Activated CD8-positive, alpha-beta memory T cell treated with anti-CD3 and anti-CD28 coated beads for 4 hours (primary cell): ENCODE measurements at regions not wholly inside any gene's neighbourhood (a gene's known extent, or its start where the extent isn't known, plus 50 kb on each side); places are given as distances from the start of the nearest gene placed in this dataset.

Experiments
- DNase-seq, 2 donors: peaks; one replicate each; pipeline ENCODE4 v3.0.0-alpha.2; 2020; ENCODE audit warnings: low read depth in 2 of 2

DNA sequence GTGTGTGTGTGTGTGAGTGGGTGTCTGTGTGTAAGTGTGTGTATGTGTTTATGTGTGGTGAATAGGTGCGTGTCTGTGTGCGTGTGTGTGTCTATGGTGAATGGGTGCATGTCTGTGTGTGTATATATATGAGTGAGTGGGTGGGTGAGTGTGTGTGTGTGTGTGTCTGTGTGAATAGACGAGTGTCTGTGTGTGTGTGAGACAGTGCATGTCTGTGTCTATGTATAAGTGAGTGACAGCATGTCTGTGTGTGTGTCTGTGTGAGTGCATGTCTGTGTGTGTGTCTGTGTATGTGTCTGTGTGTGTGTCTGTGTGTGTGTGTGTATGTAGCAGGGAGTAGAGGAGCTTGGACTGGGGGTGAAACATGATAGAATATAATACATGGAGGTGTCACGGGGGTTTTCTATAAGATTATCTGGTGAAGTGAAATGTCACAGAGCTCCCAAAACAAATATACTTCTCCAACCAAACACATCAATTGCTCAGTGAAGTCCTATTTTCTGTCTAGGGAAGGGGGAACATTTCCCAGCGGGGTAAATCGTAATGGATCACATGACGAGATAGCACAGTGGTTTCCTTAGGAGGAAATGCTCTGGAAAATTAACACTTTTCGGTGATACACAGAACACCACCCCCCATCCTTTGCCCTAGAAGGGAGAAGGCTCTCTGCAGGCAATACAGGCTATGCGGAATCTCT is 723.3 kb upstream of the CELF2 start:
- no peak for DNase-seq

DNA sequence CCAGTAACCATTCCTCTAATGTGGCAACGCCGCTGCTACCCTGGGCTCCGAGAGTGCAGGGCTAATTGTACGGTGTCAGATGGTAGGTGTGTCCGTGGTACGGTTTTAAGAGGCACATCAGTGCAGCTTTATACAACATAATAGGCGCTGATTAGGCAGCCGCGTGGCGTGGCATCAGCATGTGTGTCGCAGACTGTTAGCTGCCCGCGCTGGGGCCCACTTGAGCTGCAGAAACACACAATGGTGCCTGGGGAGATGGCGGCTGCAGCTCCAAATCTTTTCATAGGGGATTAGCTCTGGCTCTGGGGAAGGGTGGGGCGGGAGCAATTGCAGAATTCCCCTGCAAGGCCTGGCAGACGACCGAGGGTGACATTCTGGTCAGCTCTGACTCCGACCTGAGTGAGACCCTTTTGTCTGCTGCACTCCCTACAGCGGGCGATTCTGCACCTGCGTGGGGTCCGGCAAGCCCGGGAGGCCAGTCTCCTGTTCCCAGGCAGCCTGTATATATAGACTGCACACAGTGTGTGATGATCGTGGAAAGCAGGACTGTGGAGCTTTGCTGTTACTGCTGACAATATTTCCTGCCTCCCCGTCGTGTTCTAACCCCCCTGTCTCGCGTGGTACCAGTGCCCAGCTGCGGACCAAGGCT is 722.7 kb upstream of the CELF2 start:
- DNase-seq = no peak

DNA sequence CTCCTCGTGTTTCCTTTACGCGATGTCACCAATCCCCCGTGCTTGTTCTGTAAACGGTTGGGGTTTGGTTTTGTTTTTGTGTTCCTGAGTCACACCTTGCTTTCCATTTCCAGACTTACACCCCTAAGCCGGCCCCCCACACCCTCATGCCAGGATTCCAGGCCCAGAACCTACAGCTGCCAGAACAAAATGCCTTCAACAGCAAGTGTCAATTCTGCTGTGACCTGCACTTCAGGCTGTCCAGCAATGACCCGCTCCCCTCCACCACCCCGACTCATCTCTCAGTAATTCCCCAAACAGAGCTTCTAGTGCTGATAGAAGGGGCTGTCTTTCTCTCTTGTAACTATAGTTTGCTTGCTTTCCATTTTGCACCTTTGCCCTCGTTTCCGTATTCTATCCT is 722.1 kb upstream of the CELF2 start:
- DNase-seq = no peak

DNA sequence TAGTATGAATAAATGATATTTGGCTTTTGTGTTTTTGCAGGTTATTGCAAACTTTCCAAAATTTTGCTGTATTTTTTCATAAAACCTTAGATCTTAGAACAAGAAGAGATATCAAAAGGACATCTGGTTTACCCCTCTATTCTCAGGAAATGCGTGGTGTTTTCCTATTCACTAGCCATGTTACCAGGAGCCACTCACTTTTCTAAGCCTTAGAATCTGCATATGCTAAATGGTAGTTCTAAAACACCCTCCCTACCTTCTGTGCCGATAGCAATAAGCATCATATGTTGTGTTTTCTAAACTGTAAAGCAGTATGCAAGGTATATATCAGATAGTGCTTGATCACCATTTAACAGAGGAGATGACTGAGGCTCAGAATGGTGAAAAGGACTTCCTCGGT is 715.0 kb upstream of the CELF2 start:
- DNase-seq = no peak

DNA sequence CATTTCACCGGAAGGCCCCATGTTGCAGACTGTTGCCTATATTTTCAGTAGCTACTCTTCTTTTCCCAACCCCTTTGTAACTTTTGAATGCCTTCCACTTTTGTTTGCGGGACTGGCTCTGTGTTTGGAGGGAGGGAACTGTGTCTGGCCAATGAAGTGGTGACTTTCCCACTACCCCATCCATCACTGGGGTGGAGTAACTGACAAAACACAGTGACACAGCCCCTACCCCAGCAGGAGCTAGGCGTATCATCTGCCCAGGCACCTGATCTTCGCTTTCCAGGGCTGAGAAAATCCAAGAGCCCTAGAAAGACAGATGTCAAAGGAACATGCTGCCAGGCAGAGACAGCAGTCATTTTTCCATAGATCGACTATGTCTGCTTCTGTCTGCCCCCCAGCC is 710.6 kb upstream of the CELF2 start:
- DNase-seq = no peak

DNA sequence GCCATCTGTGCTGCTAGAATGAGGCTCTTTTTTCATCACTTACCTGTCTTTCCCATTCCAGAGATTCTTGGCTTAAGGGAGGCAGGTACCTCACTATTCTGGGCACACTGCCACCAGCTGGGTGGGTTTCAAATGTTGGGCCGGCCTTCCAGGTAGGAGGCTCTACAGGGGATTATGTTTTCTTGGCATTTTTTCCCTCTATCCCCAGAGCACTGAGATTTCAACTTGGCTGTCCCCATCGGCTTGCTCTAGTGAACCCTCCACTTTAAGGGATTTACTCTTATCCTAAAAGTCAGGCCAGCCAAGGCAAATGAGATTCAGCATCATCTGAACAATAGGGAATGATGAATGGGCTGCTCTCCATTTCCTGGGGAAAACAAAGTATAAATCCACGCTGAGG is 710.1 kb upstream of the CELF2 start:
- DNase-seq = no peak

DNA sequence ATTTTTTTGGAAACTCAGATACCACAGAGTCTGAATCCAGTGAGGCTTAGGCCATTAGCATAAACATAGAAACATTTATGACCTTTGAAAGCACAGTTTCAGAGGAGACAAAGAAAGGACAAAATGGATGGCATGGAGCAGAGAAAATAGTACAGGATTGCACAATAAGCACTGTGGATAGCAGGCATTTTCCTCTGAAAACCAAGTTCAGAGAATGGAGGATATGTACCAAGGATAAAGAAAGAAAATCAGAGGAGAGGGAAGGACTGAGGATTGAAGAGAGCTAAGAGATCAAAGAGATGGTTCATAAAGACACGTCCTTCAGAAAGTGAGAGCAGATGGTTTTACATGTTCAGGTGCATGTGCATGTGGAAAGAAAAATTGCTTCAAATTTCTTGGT is 707.2 kb upstream of the CELF2 start:
- DNase-seq = no peak

DNA sequence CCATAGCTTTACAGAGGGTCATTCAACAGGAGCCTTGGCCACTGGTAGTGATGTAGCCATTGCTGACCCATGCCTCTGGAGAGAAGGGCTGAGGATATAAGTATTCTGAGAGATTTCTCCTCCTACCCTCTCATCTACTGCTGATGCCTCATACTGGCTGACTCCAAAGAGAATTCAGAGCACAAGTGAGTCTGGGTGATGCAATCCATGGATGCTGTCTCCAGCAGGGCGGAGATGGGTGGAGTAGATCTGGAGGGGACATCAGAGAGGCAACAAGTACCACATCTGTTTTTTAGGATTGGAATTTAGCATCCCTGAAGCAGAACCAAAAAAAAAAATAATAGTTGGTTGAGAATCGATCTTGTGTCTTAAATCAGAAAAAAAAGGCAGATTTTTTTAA is 705.7 kb upstream of the CELF2 start:
- no peak for DNase-seq

DNA sequence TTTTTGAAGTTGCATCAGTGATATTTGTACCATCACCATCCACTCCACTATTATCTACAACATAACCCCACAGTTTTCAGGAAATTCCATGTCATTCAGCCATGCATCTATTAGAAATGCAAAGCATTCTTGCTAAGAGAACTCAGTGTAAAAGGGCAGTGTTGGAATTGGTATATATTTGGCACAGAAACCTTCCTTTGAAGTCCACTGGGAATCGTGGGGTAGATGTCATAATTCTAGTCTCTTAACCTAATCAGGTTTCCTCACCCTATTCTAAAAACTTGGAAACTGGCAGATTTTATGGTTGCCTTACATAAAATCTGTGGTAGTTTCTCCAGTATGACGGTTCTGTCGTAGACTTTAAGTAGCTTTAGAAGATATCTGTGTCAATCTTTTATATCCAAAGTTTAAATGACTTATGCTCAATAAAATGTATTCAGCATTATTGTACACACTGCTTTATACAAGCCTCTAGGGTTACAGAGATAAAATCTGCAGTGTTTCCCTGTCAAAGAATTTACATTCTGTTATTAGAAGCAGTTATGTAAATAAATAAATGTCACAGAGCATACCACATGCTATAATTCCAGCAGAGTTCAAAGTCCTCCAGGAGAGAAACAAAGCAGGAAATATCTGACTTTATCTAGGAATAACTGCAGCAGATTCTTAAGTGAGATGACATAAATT is 704.4 kb upstream of the CELF2 start:
- DNase-seq = no peak

DNA sequence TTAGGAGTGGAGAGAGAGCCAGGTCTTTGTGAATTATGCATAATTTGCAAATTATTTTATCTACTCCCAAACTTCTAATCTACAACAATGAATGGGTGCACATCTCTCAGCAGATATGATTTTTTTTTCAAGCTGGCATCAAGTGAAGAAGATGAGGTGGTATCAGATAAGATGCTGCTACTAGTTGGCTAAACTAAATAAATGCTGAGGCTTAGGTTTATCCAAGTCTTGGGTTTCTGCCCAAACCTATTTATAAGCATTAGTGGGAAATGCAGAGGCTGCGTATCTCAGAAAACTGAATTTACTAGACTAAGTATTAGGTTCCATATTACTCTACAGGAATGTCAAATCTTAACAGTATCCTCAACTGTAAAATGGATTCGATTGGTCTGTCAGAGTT is 703.0 kb upstream of the CELF2 start:
- DNase-seq = no peak

DNA sequence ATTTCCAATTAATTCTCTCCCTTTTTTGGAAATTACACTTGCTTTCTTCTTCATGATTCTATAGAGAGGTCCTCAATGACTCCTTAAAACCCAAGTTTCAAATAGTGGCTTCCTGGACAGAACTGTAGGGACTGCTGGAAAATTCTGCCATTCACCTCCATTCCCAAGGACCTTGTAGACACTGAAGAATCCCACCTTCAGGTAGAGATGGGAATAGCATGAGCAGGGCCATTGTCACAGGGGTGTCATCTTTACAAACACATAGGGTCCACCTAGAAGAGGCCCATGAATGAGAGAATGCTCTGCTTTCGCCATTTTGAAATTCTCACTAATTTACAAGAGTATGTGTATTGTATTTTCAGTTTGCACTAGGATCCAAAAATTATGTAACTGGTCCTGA is 701.7 kb upstream of the CELF2 start:
- DNase-seq = no peak

DNA sequence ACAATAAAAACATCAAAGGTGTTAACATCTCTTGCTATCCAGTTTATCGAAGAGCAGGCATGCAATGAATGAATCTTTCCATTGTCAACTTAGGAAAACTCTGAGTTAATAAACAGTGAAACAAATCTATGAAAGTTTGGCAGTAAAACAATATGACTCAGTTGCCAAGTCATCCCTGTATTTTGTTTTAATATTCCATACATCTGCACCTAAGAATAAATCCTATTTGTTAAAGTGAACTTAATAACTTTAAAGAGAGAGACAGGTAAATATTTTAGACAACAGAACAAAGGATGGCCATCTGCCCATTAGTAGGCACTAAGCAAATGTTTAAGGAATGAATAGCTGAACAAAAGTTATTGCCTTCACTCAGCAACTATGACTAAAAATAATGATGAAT is 700.5 kb upstream of the CELF2 start:
- DNase-seq = no peak

DNA sequence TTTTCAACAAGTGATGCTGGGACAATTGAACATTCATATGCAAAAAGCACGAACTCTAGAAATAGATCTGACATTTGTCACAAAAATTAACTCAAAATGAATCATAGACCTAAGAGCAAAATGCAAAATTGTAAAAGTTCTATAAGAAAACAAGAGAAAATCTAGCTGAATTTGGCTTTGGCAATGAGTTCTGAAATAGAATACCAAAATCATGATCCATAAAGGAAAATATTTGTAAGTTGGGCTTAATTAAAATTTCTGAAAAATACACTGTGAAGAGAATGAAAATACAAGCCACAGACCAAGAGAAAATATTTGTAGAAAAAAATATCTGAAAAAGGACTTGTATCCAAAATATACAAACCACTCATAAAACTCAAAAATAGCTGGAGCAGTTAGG is 698.8 kb upstream of the CELF2 start:
- no peak for DNase-seq

DNA sequence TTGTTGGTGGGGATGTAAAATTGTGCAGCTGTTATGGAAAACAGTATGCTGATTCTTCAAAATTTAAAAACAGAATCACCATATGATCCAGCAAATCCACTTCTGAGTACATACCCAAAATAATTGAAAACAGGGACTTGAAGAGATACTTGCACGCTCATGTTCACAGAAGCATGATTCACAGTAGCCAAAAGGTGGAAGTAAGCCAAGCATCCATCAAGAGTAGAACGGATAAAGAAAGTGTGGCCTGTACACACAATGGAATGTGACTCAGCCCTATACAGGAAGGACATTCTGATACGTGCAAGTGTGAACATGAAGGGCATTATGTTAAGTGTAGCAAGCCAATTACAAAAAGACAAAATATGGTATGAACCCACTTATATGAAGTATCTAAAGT is 696.7 kb upstream of the CELF2 start:
- DNase-seq = no peak

DNA sequence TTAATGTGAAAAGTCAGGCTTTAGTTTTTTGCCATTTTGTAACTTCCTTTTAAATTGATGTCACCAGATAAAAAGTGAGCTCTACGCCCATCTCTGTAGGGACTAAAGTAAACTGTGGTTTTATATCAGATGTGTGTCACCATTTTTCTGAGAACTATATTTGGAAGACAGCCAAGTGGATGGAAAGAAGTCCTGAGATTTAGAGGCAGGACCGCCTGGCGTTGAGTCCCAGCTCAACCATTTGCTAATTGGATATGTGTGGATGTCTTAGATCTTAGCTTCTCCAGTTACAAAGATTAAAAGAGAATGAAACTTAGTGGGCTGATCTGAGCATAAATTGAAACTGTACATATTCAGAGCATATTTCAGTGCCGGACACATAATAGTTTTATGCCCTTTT is 691.6 kb upstream of the CELF2 start:
- DNase-seq = no peak

DNA sequence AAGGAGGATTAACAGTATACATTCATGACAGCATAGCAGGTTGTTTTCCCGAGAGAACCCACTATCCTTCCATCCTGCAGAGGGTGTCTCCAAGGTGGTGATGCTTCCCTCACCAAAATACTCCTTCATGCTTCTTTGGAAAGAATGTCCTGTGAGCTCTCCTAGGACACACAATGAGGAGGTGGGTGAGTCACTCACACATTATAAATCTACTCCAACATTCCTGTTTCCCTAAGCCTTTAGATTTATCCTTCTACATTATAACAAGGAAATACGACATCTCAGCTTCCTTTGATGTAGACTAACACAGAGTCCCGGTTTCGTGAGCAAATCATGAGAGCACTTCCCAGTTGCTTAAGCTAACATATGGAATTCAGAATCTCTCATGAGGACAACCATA is 689.7 kb upstream of the CELF2 start:
- DNase-seq = no peak

DNA sequence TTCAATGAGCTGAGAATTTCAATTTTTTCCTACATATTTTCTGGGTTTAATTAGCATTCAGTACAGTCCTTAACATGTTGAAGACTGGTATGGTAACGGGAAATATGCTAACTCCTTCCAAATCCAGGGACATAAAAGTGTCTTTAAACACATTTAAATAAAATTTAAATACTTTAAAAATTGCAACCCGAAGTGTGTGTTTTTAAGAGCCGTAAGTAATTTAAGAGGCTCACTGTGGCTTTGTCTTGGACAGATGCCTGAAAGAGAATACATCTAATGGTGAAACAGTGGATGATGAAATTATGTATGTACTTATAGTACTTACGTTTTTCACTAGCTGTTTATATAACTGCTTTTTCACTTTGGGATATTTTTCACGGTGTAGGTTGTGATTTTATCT is 687.3 kb upstream of the CELF2 start:
- no peak for DNase-seq

DNA sequence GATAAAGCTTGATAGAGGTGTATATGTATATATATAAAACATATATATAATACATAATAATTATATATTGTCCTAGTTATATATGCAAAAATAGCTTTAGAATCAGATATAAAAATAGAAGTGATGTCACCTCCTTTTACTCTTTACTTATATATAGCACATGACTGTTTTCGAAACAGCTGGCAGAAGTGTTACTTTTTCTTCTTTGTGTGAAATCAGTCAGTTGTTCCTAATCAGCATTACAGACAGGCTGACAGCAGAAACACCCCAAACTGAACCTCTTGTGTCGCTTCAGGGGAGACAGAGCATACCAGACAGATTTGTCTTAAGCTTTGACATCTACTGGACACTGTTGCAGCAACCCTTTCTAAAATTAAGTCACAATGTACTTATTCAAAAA is 684.9 kb upstream of the CELF2 start:
- no peak for DNase-seq

DNA sequence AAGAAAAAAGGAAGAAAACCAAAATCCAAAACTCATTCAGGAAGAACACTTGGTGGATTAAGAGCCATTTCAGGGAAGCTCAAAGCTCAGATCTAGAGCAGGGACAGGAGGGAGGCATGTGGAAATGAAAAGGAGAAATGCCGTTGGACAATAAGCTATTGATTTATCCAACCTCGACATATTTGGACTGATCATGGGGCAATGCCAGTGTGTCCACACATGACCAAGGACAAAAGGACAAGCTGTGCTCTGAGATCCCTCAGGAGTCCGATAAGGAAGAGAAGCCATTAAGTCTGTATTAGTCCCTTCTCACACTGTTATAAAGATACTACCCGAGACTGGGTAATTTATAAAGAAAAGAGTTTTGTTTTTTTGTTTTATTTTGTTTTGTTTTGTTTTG is 684.0 kb upstream of the CELF2 start:
- DNase-seq = no peak

DNA sequence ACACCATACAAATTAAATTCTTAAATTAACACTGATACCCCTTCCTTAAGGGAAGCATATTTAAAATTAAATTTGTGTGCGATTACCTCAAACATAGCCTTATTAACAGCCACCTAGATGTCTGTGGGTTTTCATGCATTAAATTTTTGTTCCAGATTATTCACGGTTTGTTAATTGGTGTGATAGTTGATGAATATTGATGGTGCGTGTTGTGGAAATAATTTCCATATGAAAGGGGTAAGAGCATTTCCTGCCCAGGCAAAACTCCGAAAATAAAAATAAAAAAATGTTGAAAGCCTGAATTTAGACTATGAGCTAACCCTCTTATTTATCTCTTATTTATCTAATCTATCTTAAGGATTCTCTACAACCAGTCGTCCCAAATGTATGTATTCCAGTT is 679.3 kb upstream of the CELF2 start:
- no peak for DNase-seq

DNA sequence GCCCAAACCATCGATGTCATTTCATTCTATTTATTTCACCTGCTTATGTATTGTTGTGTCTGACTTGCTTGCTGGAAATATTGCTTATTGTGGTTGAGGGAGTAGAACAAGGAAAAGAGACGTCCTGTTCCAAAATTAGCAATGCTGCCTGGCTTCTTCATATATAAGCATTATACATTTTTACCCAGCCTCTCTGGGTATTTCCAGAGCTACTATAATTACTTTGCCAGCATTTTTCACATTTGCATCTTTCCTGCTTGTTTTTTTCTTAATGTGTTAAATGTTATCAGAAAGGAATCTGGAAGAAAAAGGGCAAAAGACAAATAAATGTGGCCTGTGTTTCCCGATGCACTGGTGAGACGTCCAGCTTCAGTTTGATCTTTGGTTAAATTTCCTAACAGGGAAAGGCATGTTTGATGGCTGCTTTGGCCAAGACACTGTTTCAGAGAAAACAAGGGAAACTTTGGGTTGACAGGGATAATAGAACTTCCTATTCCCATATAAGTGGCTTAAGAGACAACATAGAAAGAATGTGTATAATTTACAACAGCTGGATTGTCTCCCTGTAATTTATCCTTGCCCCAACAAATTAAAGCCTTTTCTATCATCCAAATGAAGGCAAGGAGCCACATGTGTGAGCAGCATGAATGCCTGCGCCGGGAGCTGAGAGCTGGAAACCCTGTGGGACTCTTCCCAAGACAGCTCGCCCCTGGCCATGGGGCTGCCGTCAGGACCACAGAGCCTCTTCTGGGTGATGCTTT is 671.1 kb upstream of the CELF2 start:
- DNase-seq = no peak

DNA sequence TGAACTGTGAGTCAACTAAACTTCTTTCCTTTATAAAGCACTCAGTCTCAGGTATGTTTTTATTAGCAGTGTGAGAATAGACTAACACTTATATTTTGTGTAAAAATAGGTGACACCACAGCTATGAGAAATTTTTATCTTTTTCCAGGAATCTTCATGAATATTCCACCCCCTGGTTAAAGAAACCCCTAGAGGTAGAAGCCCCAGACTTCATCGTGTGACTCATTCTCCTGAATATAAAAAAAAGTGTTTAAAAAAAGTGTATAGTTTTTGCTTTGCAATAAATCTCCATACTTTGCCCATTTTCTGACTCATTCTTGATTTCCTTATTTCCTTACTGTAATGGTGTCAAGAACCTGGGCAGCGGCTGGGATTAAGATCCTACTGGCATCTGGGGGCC is 667.6 kb upstream of the CELF2 start:
- no peak for DNase-seq

DNA sequence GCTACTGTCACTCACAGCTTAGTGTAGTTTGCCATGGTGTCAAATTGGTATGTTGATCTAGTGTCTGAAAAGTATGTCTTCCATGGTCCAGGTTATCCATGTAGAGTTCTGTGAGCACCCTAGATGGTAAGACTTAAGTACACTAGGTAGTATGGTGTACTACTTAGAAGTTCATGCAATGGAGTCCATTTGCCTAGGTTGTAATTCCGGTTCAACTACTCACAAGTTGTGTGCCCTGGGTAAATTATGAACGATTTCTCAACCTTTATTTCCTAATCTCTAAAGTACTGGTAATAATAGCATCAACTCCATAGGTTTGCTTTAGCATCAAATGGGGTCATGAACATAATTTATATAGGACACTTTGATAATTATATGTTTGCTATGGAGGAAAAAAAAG is 666.2 kb upstream of the CELF2 start:
- DNase-seq = no peak
